ENCODE measurements at regions not wholly inside any gene's neighbourhood (a gene's known extent, or its start where the extent isn't known, plus 50 kb on each side); places are given as distances from the start of the nearest gene placed in this dataset.

DNA sequence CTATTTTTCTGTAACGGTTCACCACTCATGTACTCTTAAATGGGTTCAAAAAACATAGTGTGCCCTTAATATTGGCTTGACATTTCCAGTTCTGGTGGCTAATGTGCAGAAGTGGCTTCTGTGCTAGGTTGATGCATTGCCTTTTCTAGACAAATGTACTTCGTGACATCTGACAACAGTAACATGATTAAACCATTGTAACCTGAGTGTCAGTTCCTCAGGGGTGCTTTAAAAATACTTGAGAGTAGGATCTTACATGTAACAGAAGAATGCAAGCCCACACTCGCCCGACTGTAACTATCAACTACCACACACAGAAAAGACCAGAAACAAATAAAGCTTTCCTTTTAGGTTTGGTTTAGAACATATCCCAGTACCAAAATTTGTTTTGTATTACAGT, 393.4 kb upstream of the NFE2L3 start:
- DNase-seq (ENCODE audit: low read depth in 4 of 4, low spot score in 2 of 4) = no peak

DNA sequence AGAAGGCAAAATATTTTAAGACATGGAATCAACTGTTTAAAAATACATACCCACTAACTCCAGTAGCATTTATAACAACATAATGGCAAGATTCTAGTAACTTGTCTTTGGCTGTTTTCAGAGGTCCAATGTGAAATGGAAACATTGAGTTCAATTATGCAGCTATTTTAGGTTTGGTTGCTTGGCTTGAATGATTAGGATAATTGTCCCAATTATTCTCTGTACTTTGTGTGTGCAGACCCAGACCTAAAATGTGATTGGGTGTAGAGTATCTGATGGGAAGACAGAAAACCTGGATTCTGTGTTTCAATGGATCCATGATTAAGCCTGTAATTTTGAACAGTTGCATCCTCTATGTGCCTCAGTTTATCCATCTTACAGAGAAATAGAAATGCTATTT, 392.7 kb upstream of the NFE2L3 start:
- no peak for DNase-seq (ENCODE audit: low read depth in 4 of 4, low spot score in 2 of 4)

DNA sequence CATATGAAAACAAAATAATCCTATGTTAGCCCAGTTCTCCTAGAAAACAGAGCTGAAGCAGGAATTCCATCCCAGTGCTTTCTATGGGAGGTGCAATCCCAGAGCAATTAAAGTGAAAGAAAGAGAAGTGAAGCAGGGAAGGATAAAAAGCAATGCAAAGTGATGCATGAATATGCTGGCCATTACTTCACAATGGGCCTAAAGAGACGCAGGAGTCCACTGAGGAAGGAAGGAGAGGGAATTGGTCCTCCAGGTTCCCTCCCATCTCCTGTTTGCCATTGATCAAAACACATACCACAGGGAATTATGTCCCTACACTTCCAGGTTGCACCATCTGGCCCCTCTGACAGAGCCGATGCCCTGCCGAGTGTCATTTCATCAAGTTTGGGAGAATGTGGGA, 392.2 kb upstream of the NFE2L3 start:
- no peak for DNase-seq (ENCODE audit: low read depth in 4 of 4, low spot score in 2 of 4)

DNA sequence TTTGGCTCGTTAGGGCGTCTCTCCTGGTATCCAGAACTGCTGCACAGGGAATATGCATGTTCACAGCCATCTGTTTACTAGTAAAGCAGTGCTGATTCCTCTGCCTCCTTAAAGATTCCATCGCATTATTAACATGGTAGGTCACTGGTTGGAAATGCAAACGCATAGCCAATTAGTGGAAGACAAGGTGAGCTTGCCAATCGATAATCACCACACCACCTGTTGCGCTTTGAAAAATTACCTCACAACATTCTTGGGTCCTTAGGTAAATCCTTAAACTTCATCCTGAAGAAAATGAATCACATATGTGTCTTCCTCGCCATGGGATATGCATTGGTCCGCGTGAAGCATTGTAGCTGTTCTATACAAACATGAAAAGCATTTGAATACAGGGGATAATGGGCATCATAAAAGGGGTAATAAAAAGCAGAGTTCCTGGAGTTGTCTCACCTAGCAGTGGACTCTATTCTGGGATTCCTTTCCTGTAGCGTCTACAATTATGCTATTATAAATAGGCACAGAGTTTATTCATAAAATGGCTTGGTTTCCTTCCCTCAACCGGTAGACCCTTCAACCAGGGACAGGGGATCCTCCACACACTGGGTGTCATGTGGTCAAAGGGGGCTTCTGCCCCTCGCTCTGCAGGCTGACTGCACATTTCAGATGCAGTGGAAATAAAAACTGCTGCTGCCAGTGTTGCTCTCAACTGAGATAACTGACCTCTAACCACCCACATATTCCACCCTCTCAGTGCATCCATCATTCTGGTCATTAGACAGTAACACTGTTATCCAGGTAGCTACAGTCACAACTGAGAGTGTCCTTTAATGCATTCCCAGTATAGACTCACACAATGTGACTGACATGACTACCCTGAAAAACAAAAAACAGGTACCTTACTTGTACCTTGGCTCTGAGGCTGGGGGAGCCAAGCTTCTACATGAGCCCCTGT, 389.2 kb upstream of the NFE2L3 start:
- no peak for DNase-seq (ENCODE audit: low read depth in 4 of 4, low spot score in 2 of 4)

DNA sequence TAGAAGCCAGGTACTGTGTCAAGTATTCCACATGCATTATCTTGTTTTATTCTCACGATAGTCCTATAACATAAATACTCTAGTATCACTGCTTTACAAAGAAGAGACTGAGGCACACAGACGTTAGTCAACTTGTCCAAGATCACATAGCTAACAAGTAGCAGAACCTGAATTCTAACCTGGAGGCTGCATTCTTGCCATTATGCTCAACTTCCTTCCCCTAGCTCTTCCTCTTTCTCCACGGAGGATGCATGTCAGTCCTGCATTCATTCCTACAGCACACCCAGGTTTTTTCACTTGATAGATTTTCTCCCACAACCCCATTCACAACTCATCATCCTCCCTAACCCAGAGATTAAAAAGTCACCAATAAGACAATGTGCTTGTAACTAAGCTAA, 388.5 kb upstream of the NFE2L3 start:
- DNase-seq (ENCODE audit: low read depth in 4 of 4, low spot score in 2 of 4) = no peak

DNA sequence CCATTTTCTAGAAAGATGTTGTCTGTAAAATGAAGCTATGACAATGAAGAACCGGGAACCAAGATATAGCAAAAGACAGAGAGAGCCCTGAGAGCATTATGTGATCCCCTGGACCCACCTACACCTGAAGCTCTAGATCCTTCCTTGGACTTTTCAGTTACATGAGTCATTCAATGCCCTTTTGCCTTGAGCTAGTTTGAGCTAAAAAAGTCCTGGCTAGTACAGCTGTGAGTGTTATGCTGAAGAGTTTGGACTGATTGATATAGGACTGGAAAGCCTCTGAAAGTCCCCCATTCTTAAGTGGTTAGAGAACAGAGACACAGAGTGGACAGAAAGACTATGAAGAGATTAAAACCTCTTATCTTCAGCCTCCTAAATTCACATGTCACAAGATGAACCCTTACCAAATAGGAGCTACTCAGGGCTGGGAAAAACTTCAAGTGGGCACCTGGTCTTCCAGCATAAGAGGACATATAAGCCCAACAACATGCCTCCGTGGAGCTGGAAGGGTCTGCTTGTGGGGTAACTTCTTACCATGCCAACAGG, 386.8 kb upstream of the NFE2L3 start:
- no peak for DNase-seq (ENCODE audit: low read depth in 4 of 4, low spot score in 2 of 4)

DNA sequence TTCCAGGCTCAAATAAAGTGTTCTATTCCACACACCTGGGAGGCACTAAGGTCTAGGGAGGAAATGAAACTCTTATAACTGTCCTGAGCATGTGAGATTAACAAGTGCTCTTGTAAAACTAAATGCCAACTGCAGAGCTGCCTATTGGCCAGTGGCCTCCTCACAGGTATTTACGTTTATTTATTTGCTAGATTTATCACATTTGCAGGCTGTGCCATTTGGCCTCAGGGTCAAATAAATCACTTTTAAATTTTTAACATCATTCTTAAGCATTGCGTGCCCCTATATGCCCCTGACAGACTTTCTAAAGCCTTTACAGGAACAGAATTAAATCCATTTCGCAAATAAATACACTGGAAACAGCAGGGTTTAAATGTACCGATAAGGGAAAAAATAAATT, 381.8 kb upstream of the NFE2L3 start:
- DNase-seq (ENCODE audit: low read depth in 4 of 4, low spot score in 2 of 4) = no peak

DNA sequence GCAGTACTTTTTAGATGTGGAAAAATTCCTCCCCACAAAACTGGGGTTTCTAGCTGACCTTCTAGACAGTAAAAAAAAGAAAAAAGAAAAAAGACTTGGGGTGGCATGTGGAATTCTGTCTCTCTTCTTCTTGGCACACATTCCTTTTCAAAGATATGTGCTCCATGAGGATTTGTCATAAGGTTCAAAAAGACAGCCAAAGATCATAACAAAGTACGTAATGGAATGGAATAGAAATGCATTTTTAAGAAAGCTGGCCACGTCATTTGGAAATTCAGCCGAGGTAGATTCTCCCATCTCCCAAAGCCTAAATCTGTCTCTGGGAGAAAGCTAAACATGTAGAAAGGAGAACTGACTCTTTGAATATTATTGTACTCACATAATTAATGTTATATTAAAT, 381.3 kb upstream of the NFE2L3 start:
- no peak for DNase-seq (ENCODE audit: low read depth in 4 of 4, low spot score in 2 of 4)

DNA sequence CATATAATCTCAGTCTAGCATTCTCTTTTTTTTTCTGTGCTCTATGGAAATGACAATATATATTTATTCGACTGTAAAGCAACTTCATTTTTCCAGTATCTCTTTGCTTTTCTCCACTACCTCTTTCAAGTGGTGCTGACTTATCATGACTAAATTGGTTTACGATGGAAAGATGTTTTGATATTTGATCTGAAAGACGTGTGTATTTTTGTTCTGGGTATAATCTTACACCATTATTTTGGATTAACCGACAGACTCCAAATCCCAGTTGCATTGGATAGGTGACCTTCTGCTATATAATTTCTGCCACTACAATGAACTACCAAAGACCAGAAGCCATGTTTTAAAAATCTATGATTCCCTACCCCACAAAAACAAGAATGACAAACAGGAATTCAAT, 380.5 kb upstream of the NFE2L3 start:
- DNase-seq (ENCODE audit: low read depth in 4 of 4, low spot score in 2 of 4) = no peak

DNA sequence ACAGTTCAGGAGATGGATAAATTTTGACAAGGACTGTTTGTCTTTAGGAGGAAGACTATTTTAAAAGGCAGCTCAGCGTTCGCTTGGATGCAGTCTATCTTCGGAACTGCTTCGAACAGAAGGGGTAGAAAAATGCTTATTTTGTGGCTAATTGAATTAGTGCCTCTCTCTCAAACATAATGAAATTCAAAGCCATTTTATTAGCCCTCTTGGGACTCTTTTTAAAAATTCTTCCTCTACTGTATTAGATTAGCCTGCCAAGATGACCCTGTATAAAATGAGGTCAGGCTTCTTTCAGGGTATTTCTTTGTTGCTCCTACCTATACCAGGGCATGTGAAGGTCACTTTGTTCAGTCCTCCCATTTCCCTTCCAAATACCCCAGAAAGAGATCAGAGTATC, 379.2 kb upstream of the NFE2L3 start:
- DNase-seq (ENCODE audit: low read depth in 4 of 4, low spot score in 2 of 4) = no peak

DNA sequence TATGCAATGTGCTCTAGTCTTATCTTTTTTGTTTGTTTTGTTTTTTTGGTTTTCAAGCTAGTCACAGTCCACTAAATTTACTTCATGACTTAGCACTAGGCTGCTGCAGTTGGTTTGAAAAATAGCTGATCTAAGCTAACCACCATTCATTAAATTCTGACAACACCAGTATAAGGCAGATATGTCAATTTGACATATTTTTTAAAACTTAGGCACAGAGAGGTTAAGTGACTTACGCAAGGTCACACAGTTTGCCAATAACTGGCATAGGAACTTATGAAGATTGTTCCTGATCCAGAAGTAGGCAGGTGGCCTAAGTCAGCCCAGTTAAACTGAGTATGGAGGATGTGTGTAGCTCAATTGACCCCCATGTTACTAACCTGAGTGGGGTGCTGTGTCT, 377.3 kb upstream of the NFE2L3 start:
- DNase-seq (ENCODE audit: low read depth in 4 of 4, low spot score in 2 of 4) = no peak

DNA sequence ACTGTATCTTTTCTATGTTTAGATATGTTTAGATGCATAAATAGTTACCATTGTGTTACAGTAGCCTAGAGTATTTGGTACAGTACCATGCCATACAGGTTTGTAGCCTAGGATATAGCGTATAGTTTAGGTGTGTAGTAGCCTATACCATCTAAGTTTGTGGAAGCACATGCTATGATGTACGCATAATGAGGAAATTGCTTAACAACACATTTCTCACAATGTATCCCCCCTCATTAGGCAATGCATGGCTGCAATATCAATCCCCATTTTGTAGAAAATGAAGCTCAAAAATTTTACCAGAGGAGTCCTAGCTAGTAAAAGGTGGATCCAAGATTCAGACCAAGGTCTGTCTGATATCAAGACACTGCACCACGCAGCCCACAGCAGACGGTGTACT, 376.4 kb upstream of the NFE2L3 start:
- DNase-seq (ENCODE audit: low read depth in 4 of 4, low spot score in 2 of 4) = no peak

DNA sequence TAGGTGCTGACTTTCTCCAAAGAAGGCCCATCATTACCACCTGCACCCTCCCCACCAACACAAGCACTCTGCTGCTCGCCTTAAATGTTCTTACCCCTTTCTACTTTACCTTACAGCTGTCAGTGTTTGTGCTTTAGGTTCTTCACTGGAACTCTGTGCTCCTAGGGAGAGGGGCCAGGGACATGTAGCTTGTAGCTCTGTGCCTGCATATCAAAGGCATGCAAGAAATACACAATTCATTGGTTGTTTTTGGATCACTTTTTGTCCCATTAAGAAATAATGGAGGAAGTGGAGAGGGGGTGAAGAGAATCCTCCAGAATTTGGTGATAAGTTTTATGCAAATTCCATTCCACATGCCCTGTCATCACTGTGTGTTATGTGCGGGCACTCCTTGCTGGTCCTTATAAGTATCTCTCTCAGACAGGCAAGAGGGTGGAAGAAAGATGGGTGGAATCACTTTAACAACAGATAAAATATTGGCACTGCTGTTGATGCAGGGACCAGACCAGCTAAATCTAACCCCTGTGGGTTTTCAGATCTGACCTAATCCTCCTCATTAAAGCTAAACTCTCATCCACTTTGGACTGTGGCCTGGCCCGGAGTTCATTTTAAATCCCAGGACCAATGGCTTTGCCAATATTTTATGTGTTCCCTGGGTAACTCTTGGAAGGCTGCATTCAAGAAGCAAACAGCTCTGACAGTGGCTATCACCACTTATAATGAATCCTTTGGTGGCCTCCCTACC, 375.8 kb upstream of the NFE2L3 start:
- no peak for DNase-seq (ENCODE audit: low read depth in 4 of 4, low spot score in 2 of 4)

DNA sequence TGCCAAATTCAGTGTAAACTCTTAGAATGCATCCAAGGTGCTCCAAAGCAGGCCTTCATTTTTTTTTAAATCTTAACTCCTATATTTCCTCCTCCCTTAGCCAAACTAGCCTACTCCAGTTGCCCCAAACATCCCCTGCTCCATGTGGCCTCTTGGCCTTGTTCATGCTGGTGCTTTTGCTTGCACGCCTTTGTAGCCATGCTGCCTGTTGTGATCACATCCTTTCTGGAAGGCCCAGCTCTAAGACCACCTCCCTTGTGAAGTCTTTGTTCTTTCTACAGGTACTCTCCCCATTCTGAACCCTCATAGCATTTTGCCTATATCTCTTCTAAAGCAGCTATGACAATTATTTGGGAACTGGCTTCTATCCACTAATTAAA, 375.3 kb upstream of the NFE2L3 start:
- no peak for DNase-seq (ENCODE audit: low read depth in 4 of 4, low spot score in 2 of 4)

DNA sequence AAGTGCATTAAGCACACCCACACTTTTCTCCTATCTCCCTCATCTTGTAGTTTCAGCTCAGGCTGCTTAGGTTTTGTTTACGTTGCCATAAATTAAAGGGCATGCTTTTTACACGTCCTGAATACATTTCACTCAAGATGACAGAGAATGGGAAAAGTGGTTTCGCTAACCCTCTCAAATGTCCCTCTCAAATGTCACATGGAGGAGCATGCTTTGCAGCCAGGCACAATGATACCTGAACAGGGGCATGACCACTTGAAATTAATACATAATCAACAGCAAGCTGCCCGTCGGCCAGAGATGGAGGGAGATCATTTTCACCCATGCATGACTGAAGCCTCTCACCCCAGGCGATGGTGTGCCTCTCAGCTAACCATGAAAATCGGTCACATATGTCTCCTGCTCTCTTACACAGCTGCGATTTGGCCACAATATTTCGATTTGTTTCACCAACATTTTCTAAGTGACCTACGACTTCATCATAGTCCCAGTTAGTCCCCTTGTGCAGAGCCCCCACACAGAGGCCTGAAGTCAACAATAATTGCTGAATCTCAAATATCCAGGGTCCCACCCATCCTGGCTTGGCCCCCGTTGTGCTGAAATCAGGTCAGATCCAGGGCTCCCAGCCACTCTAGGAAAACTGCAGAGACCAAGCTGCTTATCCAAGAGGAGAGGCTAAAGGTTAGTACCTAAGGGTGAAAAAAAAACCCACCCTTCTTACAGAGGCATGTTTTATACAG, 373.9 kb upstream of the NFE2L3 start:
- peak in 3 of 4 donors; percentile 66 to 72 (median 68) for DNase-seq (ENCODE audit: low read depth in 4 of 4, low spot score in 2 of 4)

DNA sequence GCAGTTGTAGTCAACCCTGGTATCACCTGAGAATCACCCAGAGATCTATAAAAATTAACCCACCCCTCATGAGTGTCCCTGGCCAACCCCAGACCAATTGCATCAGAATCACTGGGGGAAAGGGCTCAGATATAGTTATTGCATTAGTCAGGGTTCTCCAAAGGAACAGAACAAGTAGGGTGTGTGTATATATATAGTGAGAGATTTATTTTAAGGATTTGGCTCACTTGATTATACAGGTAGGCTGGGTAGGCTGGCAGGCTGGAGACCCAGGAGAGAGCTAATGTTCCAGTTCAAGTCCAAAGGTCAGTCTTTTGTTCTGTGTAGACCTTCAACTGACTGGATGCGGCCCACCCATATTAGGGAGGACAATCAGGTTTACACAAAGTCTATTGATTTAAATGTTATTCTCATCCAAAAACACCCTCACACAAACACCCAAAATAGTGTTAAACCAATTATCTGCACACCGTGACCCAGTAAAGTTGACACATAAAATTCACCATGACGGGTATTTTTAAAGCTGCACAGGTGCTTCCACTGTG, 372.9 kb upstream of the NFE2L3 start:
- DNase-seq (ENCODE audit: low read depth in 4 of 4, low spot score in 2 of 4) = no peak

DNA sequence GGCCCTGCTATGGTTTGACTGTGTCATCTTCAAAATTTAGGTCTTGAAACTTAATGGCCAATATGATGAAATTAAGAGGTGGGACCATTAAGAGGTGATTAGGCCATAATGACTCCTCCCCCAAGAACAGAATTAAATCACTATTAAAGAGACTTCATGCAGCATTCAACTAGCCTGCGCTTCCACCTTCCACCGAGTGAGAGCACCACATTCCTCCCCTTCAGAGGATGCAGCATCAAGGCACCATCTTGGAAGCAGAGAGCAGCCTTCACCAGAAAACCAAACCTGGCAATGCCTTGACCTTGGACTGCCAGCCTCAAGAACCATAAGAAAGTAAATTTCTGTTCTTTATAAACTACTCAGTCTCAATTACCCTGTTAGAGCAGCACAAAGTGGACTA, 371.1 kb upstream of the NFE2L3 start:
- DNase-seq (ENCODE audit: low read depth in 4 of 4, low spot score in 2 of 4) = no peak

DNA sequence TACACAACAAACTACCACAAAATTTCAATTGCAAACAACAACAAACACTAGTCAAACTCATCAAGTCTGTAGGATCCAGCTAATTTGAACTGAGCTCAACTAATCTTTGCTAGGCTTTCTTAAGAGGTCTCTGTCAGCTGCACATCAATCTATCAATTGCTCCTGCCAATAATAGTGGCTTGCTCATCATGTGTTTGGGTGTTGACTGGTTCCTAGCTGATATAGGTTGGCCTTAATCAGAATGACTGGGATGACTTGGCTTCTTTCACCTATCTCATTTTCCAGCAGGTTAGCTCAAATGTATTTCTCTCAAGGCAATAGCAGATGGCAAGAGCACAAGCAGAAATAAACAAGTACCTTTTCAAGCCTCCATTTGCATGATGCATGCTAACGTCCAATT, 370.3 kb upstream of the NFE2L3 start:
- DNase-seq (ENCODE audit: low read depth in 4 of 4, low spot score in 2 of 4) = no peak

DNA sequence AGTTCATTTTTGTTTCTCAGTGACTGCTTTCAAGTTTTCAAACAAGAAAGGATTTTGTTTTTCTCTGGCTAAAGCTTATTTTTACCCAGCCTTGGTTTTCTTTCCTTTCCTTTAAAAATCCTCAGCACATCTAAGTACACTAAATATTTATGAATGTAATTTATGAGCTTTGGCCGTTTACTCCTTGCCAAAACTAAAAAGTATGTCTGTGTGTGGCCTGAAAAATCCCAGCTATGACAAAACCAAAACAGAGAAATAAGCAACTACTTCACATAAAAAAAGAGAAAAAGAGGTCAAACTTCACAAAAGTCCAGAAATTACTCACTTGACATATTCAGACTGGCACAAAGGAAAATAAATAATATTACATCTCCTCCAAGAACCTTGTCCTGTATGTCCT, 365.1 kb upstream of the NFE2L3 start:
- DNase-seq (ENCODE audit: low read depth in 4 of 4, low spot score in 2 of 4) = no peak

DNA sequence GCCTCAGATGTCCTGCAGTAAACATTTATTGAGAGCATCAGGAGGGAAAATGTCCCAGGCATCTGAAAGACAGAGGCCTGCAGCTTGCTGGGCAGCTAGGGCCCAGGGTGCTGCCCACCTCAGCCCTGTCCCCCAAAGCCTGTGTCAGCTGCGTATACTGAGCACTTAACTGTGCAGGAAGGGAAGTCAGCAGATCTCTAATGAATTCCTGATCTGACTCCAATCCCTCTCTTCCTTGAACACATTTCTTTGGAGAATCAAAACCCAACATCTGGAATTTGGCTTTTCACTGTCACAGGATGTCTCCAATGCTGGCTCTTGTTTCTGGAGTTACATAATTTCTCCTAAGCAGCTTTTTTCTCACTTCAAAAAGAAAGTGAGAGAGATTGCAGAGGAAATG, 364.7 kb upstream of the NFE2L3 start:
- no peak for DNase-seq (ENCODE audit: low read depth in 4 of 4, low spot score in 2 of 4)

DNA sequence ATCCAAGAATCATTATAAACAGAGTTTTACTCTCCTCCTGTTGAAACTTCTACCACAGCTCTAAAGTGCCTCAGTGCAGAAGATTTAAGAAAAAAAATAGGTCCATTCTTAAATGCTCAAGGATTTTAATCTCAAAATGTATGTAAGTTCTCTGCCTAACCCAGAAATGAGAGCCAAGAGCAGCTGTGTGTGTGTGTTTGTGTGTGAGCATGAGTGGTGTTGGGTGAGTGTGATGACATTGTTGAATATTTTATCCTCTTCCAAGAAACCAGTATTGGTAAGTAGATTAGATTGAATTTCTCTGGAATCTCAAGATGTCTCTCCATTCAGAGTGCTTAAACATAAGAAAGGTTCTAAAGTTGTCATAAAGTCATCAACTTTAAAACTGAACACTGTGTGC, 363.6 kb upstream of the NFE2L3 start:
- DNase-seq (ENCODE audit: low read depth in 4 of 4, low spot score in 2 of 4) = no peak

All from left renal cortex interstitium (tissue), 4 donors.